ELF-1 (cell line): ENCODE measurements at regions not wholly inside any gene's neighbourhood (a gene's known extent, or its start where the extent isn't known, plus 50 kb on each side); places are given as distances from the start of the nearest gene placed in this dataset.

Source experiments
- DNase-seq: peaks from one replicate; pipeline ENCODE4 v3.0.0-alpha.2; 2016; ENCODE audit warnings: low read depth, low spot score

GRCh38 chr11:29353833-29354232 lies 663.0 kb downstream of the KCNA4 start:
- no peak for DNase-seq

- no peak for DNase-seq
Measured at GRCh38 chr11:29352273-29352795, 664.5 kb downstream of the KCNA4 start.

DNA sequence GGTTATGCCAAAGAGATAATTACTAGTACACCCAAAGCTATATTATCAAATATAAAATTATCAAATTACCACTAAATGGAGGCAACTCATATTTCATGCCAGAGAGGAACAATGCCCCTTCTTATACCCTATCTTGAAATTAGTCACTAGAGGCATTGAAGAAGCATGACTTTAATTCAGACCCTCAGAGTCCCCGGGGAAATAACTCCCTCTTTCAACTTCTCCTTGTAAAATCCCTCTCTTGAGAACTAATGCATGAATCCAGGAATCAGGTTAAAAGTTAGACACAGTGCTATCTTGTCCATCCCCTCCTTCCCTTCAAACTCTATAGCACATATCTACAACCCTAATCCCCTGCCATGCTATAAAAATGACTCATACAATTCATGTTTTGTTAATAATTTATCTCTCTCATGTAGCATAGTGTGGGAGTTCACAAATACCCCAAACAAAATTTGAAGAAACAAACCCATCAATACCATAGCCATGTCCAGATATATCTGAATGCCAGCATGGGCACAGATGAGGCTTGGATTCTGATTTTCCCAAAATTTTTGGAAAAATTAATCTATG lies 665.4 kb downstream of the KCNA4 start:
- no peak for DNase-seq

DNA sequence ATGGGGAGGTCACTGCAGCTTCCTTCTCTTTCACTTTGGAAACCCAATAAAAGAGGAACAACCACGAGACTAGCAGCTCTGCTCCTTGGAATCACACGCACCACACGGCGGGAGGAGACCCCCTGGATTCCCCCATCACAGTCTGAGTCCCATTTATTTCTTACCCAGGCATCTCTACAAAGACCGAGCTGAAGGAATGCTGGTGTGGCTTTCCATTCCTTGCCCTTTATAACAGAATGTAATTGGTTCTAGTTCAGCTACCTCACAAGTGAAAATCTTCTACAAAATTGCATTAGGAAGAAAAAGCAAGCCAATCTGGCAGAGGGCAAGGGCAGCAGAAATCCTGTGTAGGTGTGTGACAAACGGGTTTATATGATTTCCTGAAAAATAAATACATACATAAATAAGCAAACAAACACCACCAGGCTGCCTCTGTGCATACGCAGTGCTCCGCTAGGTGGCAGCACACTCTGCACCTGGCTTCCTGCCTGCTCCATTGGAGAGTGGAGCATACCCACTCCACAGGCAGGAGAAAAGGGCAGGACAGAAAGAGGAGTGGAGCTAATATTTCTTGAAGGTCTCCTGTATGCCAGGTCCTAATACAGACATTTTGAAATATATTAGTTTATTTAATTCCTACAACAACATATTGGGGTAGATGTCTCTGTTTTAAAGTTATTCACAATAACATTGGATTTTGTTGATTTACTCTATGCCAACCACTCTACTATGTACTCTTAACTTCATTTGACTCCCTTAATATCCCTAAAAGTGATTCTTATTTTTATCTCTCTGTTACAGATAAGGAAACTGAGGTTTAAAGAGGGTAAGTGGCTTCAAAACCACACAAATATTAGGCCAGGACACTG lies 673.1 kb downstream of the KCNA4 start:
- peak; percentile 70 for DNase-seq

GRCh38 chr11:29336727-29337575 lies 679.9 kb downstream of the KCNA4 start:
- no peak for DNase-seq

DNA sequence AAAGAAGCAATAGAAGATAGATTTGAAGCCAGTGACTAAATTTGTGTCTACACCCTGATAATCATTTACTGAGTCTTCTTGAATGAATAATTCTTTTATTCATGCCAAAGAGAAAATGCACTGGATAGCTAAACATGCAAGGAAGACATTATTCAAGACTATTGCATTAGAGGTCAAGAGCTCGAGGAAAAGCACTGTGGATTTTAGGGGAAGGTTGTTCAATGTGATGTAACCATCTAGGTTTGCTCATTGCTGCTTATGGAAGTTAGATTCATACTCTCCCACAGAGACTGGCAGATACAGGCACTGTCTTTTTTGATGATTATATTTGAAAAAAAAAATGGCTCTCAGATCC lies 682.1 kb downstream of the KCNA4 start:
- no peak for DNase-seq

DNA sequence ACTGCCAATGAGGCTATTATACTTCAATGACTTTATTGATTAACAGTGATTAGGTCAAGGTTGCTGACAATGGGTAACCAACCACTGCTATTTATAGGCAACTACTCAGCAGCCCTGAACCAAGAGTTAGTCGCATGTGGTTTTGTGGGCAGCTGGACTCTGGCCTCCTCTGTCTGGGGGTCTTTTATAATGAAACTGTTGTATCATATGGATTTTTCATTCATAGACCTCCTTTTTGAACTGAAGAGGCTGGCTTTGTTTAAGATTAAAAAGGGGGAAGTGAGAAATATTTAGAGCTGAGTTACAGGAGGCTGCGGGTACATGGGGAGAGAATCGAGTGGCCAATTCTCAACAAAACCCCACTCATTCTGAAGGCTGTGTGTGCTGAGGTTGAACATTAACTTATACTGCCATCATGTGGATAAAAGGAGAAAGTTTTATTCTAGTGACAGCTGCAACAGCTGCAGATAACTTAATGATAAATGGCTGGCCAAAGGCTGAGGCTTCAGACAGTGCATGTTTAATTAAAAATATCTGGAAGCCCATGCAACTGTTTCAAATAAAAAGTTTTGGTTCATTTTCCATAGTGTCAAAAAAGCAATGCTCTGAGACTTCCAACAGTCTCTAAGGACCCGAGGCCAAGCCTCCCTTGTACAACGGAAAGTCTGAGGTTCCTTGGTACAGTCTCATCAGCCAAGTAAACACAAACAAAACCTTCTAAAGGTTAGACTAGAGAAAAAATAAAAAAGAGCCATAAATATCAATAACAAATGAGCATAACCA lies 682.6 kb downstream of the KCNA4 start:
- peak; percentile 9 for DNase-seq

DNA sequence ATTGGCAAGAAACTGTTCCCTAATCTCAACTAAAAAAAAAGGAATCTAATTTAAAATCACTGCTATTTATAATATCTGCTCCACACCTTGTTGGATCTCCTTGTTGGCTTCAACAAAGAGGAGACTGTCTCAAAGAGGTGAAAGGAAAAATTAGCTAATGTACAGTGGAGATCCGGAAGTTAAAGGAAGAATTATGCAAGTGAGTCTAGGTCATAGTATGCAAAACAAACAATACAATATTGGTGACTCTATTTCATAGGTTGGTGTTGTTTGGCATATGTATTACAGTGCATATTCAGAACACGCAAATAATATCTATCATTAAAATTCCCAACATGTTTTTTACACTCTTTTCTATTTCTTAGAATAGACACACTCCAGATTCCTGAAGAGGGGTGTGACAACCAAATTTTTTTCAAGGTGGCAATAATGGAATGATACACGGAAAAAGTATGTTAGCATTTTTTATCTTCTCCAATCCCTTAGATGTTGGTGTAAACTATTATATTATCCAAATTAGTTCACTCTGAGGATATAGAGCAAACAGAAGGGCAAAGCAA lies 685.3 kb downstream of the KCNA4 start:
- DNase-seq = no peak

DNA sequence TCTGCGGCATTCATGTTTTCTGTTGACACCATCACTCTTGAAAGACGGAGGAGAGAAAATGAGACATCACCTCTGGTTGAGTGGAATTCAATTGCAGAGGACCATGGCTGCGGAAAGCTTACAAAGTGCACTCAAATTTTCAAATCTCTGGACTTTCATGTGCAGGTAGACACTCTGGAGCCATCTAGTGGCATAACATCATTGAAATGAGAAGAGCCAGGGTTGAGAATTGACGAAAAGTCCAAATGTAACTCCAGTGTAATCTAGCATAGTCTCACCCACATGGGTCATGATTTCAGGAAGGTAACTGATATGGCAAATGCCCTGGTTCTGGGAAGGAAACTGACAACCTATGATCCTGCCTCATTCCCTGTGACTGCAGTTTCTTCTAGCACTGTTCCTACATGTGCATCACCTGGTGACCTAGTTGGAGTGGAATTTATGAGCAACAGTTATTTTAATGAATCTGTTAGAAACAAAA lies 687.8 kb downstream of the KCNA4 start:
- DNase-seq = no peak

DNA sequence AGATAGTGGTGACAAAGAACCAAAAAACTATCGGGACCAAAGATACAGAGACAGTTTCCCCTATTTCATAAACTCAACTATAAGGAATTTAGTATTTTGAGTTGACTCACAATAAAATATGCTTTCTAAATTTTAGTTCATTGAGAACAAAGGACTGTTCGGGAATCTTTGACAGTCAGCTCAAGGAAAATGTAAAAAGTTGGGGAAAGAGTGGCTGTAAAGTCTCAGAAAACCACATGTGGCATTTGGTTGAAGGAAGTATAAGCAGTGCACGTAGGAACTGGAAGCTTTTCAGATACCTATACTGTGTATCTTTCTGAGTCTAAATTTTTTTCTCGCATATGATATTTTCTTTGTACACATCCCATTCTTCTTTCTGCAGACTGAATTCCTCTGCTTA lies 688.9 kb downstream of the KCNA4 start:
- DNase-seq = no peak

- no peak for DNase-seq
Measured at GRCh38 chr11:29326757-29327156, 690.1 kb downstream of the KCNA4 start.

GRCh38 chr11:29324328-29324727 lies 692.5 kb downstream of the KCNA4 start:
- no peak for DNase-seq

GRCh38 chr11:29321293-29322132 lies 695.3 kb downstream of the KCNA4 start:
- no peak for DNase-seq

GRCh38 chr11:29320196-29320595 lies 696.6 kb downstream of the KCNA4 start:
- DNase-seq = no peak

DNA sequence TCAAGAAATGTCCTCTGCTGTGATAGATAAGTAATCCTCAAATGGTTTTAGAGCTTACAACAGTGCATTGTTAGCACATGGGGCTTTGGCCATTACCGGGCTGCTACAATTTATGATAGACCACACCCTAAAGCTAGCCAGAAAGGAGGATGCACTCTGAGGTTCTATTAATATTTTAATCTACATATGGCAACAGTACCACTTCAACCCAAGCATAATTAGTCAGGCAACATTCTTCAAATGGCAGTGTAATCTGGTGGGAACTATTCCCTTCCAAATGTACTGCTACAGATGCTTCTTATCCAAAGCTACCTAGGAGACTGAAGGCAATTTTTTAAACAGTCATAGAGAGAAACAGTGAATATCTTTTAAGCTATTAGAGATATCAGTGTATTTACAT lies 697.6 kb downstream of the KCNA4 start:
- DNase-seq = no peak

- DNase-seq = no peak
Measured at GRCh38 chr11:29318134-29318845, 698.5 kb downstream of the KCNA4 start.

DNA sequence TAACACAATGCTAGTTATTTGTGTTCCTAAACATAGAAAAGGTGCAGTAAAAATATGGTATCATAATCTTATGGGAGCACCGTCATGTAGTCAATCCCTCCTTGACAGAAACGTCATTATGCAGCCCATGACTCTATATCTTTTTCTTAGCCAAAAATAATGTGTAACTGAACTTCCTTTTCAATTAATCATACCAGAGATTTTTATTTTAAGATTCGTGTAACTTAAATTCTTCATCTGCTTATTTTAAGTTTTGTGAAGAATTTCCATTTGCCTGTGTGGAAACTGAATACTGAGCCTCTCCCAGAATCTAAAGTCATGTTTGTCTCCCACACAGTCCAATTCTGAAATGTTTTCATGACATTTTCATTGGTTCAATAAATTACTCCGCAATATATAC lies 699.1 kb downstream of the KCNA4 start:
- DNase-seq = no peak

GRCh38 chr11:29315275-29315674 lies 701.6 kb downstream of the KCNA4 start:
- no peak for DNase-seq

DNA sequence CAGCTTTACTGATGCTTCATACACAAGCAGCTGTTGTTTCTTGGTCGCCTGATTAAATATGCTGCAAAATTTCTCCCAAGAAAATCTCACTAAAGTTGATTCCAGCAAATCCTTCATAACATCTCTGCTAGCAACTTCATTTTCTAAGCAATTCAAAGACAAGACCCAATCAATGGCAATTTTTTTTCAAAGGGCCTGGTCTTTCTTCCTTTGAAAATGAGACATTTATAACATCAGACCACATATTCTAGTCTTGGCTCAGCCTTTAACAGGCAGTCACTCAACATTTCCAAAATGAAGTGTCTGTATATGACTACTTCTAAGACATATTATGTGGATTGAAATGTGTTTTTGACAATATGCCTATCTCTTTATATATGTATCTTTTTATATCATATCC lies 702.6 kb downstream of the KCNA4 start:
- DNase-seq = no peak
